ENCODE measurements at regions not wholly inside any gene's neighbourhood (a gene's known extent, or its start where the extent isn't known, plus 50 kb on each side); places are given as distances from the start of the nearest gene placed in this dataset.

DNA sequence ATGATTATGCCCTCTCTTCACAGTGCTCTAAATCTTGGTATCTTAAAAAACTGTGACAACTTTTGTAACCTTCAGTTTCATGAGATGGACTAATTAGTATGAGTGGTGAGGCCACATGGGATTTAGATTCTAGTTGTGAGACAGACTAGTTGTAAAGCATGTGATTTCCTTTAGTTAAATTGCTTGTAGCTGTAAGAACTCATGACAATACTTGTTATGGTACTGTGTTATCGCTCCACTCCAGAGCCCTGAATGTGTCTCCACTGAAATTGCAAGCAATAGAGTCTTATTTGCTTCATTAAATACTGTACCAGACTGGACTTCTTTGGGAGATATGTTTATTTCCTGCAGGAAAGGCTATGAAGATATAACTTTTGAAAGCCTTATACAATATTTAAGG is 1198.3 kb upstream of the CDH6 start:
- TF ChIP-seq, protein P1, sequence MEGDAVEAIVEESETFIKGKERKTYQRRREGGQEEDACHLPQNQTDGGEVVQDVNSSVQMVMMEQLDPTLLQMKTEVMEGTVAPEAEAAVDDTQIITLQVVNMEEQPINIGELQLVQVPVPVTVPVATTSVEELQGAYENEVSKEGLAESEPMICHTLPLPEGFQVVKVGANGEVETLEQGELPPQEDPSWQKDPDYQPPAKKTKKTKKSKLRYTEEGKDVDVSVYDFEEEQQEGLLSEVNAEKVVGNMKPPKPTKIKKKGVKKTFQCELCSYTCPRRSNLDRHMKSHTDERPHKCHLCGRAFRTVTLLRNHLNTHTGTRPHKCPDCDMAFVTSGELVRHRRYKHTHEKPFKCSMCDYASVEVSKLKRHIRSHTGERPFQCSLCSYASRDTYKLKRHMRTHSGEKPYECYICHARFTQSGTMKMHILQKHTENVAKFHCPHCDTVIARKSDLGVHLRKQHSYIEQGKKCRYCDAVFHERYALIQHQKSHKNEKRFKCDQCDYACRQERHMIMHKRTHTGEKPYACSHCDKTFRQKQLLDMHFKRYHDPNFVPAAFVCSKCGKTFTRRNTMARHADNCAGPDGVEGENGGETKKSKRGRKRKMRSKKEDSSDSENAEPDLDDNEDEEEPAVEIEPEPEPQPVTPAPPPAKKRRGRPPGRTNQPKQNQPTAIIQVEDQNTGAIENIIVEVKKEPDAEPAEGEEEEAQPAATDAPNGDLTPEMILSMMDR (IDR thresholded peaks at IDR 0.05; ENCODE audit: low read depth, low read length, poor library complexity, severe bottlenecking) = no peak
- no peak for TF ChIP-seq EZH2phosphoT487 (IDR thresholded peaks at IDR 0.05; ENCODE audit: borderline replicate concordance, low read length)
